K562 (cell line): ENCODE measurements at regions not wholly inside any gene's neighbourhood (a gene's known extent, or its start where the extent isn't known, plus 50 kb on each side); places are given as distances from the start of the nearest gene placed in this dataset.

ENCODE experiments used
- ATAC-seq: fragments of 200-7000 bp; cut with Tn5 transposase; 3 replicates; pipeline ENCODE4 v1.9.1; 2020; ENCODE audit warnings: moderate library complexity
- BruUV-seq: library from RNA; stranded (reverse); fragments of 400-500 nt; replicated peaks from 2 replicates; lab custom pipeline; 2021; lab: Mats Ljungman, UMichigan
- CTCF ChIA-PET: fragments of 300-600 bp; formaldehyde crosslinking; extraction: SDS; loops from one replicate; lab custom pipeline; 2021; ENCODE audit warnings: low intra/inter-chr PET ratio; lab: Yijun Ruan, JAX
- POLR2A ChIA-PET: fragments of 300-600, 350-650 bp; sonication (Branson Sonifier 250); formaldehyde crosslinking; extraction: SDS; loops from one replicate; lab custom pipeline; 2021; ENCODE audit warnings: antibody characterized with exemption, inconsistent platforms; lab: Yijun Ruan, JAX
- DNase-seq, 4 experiments: peaks; one replicate each; pipeline versions ENCODE4 v3.0.0 to v3.0.0-alpha.2; 2011 to 2018; ENCODE audit warnings: low spot score in 3 of 4, mixed read lengths in 3 of 4; ENCODE audit errors: extremely low read depth in 1 of 4
- FAIRE-seq: peaks from 2 replicates; lab custom pipeline; 2011; peaks lifted over from hg19 to GRCh38; lab: Jason Lieb, UNC
- H2AFZ ChIP-seq: 2 replicates; pipeline ENCODE4 v1.6.0; 2011; ENCODE audit warnings: low read depth, low read length, control low read depth, inconsistent platforms
- H3K27ac ChIP-seq: fragments of 200-600 bp; 3 replicates; pipeline ENCODE4 v1.8.0; 2011; ENCODE audit warnings: low read depth, mild to moderate bottlenecking, control low read depth, inconsistent platforms, low read length, moderate library complexity, mixed read lengths; ENCODE audit errors: extremely low read depth
- H3K27me3 ChIP-seq, 2 experiments: fragments of 300-600 bp in 1 of 2; 2 replicates in 1 of 2; 3 replicates in 1 of 2; pipeline versions ENCODE4 v1.6.0 to v1.8.0; 2011; ENCODE audit warnings: inconsistent platforms in 2 of 2, low read length in 2 of 2, mild to moderate bottlenecking in 1 of 2, mixed read lengths in 1 of 2, moderate library complexity in 1 of 2; ENCODE audit not compliant: control insufficient read depth in 2 of 2, insufficient read depth in 2 of 2
- H3K36me3 ChIP-seq: fragments of 300-600 bp; 3 replicates; pipeline ENCODE4 v1.8.0; 2011; ENCODE audit warnings: mild to moderate bottlenecking, low read length, inconsistent platforms; ENCODE audit not compliant: control insufficient read depth, insufficient read depth
- H3K4me1 ChIP-seq, 2 experiments: fragments of 200-600 bp in 1 of 2; replicated peaks in 1 of 2; 2 replicates in 1 of 2; 3 replicates in 1 of 2; pipeline versions ENCODE4 v1.5.1 to v1.8.0; 2011; ENCODE audit warnings: inconsistent platforms in 2 of 2, low read length in 2 of 2, mild to moderate bottlenecking in 1 of 2, mixed read lengths in 1 of 2, moderate library complexity in 1 of 2; ENCODE audit not compliant: control insufficient read depth in 2 of 2, insufficient read depth in 2 of 2
- H3K4me2 ChIP-seq: 2 replicates; pipeline ENCODE4 v1.6.1; 2011; ENCODE audit warnings: low read length, control low read depth, inconsistent platforms, mixed read lengths; ENCODE audit not compliant: insufficient read depth
- H3K4me3 ChIP-seq: fragments of 200-600 bp; sonication (generic), shearing (Covaris generic); 2 replicates; pipeline ENCODE4 v1.5.1; 2016; ENCODE audit warnings: control low read depth, inconsistent platforms
- H3K79me2 ChIP-seq: fragments of 200-600 bp; 3 replicates; pipeline ENCODE4 v1.8.0; 2011; ENCODE audit warnings: low read length, inconsistent platforms; ENCODE audit not compliant: control insufficient read depth, insufficient read depth
- H3K9ac ChIP-seq, 2 experiments: 2 replicates each; pipeline versions ENCODE4 v1.6.0 to v1.6.1; 2011; ENCODE audit warnings: low read depth in 2 of 2, low read length in 2 of 2, control low read depth in 1 of 2, inconsistent platforms in 1 of 2, mild to moderate bottlenecking in 1 of 2, mixed read lengths in 1 of 2; ENCODE audit not compliant: insufficient read depth in 1 of 2
- H3K9me1 ChIP-seq: one replicate; pipeline ENCODE4 v1.6.0; 2011; ENCODE audit warnings: inconsistent platforms, mild to moderate bottlenecking, low read length, moderate library complexity; ENCODE audit not compliant: control insufficient read depth, insufficient read depth
- H3K9me3 ChIP-seq: replicated peaks from 2 replicates; pipeline ENCODE4 v1.5.1; 2011; ENCODE audit warnings: low read depth, low read length, inconsistent platforms; ENCODE audit not compliant: control insufficient read depth, insufficient read depth
- H4K20me1 ChIP-seq: replicated peaks from 2 replicates; pipeline ENCODE4 v1.6.1; 2011; ENCODE audit warnings: low read length, inconsistent platforms, mixed read lengths; ENCODE audit not compliant: control insufficient read depth, insufficient read depth
- DMBX1 ChIP-seq: fragments of 250-450 bp; sonication (Bioruptor Pico); IDR thresholded peaks from 2 replicates; pipeline ENCODE4 v1.8.0; 2022; ENCODE audit warnings: inconsistent platforms, mild to moderate bottlenecking, moderate library complexity, borderline replicate concordance
- MAFG ChIP-seq: fragments of 450-650 bp; conservative IDR thresholded peaks from 2 replicates; pipeline ENCODE4 v1.6.1; 2016; ENCODE audit warnings: missing genetic modification characterization, missing compliant biosample characterization
- NCOA1 ChIP-seq: fragments of 450-650 bp; IDR thresholded peaks from 2 replicates; pipeline ENCODE4 v1.6.1; 2016; ENCODE audit warnings: low read depth
- YBX1 ChIP-seq: fragments of 450-650 bp; IDR thresholded peaks from 2 replicates; pipeline ENCODE4 v1.7.1; 2016; ENCODE audit warnings: mild to moderate bottlenecking
- WGBS: fragments of 100-300 bp; shearing (Covaris generic); methylation state at CpG from one replicate; pipeline ENCODE4 v1.1.6; 2016; ENCODE audit warnings: low coverage, mixed read lengths; ENCODE audit not compliant: insufficient coverage; ENCODE audit errors: missing lambda C conversion rate; 5-methylcytosine and 5-hydroxymethylcytosine counted together
- in situ Hi-C: fragments of 300-500 bp; cut with MboI; formaldehyde crosslinking; loops from 4 replicates; pipeline ENCODE4 v1.15.0; 2018; ENCODE audit warnings: inconsistent platforms, mixed read lengths
- intact Hi-C: fragments of 100-400 bp; cut with micrococcal nuclease; formaldehyde crosslinking; loops from 2 replicates; pipeline ENCODE4 v1.14.2; 2022
- TF ChIP-seq, protein P1 (sequence below): sonication (generic); formaldehyde crosslinking; IDR thresholded peaks from 2 replicates; pipeline ENCODE4 v1.8.1; 2023; ENCODE audit warnings: missing genetic modification reagents, mild to moderate bottlenecking, borderline replicate concordance

- TF ChIP-seq, protein P1, sequence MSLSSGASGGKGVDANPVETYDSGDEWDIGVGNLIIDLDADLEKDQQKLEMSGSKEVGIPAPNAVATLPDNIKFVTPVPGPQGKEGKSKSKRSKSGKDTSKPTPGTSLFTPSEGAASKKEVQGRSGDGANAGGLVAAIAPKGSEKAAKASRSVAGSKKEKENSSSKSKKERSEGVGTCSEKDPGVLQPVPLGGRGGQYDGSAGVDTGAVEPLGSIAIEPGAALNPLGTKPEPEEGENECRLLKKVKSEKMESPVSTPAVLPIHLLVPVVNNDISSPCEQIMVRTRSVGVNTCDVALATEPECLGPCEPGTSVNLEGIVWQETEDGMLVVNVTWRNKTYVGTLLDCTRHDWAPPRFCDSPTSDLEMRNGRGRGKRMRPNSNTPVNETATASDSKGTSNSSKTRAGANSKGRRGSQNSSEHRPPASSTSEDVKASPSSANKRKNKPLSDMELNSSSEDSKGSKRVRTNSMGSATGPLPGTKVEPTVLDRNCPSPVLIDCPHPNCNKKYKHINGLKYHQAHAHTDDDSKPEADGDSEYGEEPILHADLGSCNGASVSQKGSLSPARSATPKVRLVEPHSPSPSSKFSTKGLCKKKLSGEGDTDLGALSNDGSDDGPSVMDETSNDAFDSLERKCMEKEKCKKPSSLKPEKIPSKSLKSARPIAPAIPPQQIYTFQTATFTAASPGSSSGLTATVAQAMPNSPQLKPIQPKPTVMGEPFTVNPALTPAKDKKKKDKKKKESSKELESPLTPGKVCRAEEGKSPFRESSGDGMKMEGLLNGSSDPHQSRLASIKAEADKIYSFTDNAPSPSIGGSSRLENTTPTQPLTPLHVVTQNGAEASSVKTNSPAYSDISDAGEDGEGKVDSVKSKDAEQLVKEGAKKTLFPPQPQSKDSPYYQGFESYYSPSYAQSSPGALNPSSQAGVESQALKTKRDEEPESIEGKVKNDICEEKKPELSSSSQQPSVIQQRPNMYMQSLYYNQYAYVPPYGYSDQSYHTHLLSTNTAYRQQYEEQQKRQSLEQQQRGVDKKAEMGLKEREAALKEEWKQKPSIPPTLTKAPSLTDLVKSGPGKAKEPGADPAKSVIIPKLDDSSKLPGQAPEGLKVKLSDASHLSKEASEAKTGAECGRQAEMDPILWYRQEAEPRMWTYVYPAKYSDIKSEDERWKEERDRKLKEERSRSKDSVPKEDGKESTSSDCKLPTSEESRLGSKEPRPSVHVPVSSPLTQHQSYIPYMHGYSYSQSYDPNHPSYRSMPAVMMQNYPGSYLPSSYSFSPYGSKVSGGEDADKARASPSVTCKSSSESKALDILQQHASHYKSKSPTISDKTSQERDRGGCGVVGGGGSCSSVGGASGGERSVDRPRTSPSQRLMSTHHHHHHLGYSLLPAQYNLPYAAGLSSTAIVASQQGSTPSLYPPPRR (CRISPR knock-in tag) = no peak
- no peak for TF ChIP-seq YBX1
- TF ChIP-seq DMBX1 (CRISPR knock-in tag) = no peak
- TF ChIP-seq MAFG = no peak
Observed at GRCh38 chr15:46672041-46672440, 1037.2 kb downstream of the SQOR start (continued).

GRCh38 chr15:46676233-46677206 is 1040.8 kb upstream of the SEMA6D start:
- no peak for FAIRE-seq
- H3K36me3 ChIP-seq = no peaks in the 10 kb centered on the region
- no peak for DNase-seq
- H2AFZ ChIP-seq = no peak overlapping the region
- in situ Hi-C loops = no loop called here
- H3K4me2 ChIP-seq = no peak overlapping the region
- POLR2A ChIA-PET = no interaction called here
- no peaks in the 10 kb centered on the region for H3K4me1 ChIP-seq
- no peak for TF ChIP-seq NCOA1
- TF ChIP-seq, all 486 proteins: peak for 0
- no peak overlapping the region for H3K27ac ChIP-seq
- H3K4me3 ChIP-seq = no peak overlapping the region
- CTCF ChIA-PET = no interaction called here
- no peaks in the 10 kb centered on the region for H3K9me3 ChIP-seq
- H3K9ac ChIP-seq = no peak overlapping the region
- H4K20me1 ChIP-seq = no peaks in the 10 kb centered on the region
- BruUV-seq = no TSS peak
- ATAC-seq = no peak
- H3K79me2 ChIP-seq = no peaks in the 10 kb centered on the region
- WGBS = 0% methylated on average over 9 of the region's 9 CpGs
- intact Hi-C loops = no loop called here
- no peaks in the 10 kb centered on the region for H3K9me1 ChIP-seq
- no peaks in the 10 kb centered on the region for H3K27me3 ChIP-seq
